NCI-H187 treated with DMSO at 0.1 percent for 48 hours (cell line): ENCODE measurements at regions not wholly inside any gene's neighbourhood (a gene's known extent, or its start where the extent isn't known, plus 50 kb on each side); places are given as distances from the start of the nearest gene placed in this dataset.
A peak's percentile ranks its signal among the peaks of the same experiment; 100 is the strongest.

Source experiments
- DNase-seq: peaks from one replicate; lab custom pipeline; 2025; lab: John Stamatoyannopoulos, UW

DNA sequence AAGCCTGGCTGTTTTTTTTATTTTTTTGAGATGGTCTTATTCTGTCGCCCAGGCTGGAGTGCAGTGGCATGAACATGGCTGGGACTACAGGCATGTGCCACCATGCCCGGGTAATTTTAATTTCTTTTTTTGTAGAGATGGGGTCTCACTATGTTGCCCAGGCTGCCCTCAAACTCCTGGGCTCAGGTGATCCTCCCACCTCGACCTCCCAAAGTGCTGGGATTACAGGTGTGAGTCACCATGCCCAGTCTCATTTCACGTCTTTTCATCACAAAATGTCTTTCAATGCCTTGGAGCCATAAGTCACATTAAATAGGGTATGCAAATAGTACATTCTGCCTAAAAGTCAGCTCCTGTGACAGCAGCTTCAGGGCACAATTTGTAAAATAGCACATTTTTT lies 52.8 kb downstream of the SOX2 start:
- DNase-seq = no peak

DNA sequence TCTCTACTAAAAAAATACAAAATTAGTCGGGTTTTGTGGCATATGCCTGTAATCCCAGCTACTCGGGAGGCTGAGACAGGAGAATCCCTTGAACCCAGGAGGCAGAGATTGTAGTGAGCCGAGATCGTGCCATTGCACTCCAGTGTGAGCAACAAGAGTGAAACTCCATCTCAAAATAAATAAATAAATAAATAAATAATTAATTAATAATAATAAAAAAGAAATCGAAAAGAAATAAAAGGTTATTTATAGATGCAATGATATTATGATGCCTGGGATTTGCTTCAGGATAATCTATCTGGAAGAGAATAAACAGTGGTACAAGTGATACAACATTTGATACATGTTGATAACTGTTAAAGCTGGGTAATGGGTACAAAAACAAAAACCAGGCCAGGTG lies 58.6 kb downstream of the SOX2 start:
- DNase-seq = no peak

DNA sequence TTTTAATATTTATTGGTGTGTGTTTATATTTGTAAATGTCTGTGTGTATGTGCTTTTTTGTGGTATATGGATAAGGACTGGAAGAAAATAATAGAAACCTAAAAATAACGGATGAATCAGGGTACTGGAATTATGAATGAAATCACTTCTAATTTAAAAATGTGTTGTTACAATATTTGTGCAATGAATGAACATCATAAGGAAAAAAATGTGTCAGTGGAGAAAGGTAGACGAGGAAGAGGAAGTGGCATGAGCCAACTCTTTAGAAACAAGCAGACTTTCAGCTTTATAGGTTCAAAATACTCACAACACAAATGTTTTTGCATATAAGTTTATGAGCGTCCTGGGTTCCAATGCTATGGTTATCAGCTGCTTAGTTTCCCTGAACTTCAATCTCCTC lies 59.4 kb downstream of the SOX2 start:
- no peak for DNase-seq

DNA sequence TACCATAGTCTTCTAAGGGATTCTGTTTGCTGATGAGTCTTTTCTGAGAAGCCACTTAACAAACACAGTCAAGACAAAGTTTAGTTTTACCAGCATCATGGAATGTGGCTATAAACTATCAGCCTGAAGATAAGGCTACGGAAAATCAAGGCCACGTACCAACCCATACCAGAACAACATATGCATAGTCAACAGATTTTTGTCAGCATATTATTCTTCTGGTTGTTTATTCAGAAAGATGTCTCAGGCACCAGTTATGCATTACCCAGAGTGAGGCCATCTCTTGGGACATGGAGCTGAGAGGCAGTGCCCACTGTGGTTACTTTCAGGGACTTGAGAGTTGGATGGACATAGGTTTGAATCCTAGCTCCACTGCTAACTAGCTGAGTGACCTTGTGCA lies 60.4 kb downstream of the SOX2 start:
- no peak for DNase-seq

DNA sequence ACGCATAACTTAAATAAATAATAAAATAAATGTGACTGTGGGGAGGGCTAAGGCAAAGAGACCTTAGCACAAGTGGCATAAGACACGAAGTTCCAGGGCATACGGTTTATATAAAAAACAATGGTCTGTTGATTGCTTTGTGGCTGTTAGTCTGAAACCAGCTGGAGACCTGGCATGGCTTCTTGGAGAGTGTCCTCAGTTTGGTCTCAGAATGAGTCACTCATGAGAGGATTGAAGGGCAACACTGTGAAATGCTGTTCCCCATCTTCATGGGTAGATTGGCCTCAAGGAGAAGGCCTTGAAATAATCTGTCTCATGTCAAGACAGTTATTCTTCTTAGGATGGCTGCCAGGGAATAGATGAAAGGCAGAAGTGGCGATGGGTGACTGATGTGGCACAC lies 62.2 kb downstream of the SOX2 start:
- DNase-seq = no peak

DNA sequence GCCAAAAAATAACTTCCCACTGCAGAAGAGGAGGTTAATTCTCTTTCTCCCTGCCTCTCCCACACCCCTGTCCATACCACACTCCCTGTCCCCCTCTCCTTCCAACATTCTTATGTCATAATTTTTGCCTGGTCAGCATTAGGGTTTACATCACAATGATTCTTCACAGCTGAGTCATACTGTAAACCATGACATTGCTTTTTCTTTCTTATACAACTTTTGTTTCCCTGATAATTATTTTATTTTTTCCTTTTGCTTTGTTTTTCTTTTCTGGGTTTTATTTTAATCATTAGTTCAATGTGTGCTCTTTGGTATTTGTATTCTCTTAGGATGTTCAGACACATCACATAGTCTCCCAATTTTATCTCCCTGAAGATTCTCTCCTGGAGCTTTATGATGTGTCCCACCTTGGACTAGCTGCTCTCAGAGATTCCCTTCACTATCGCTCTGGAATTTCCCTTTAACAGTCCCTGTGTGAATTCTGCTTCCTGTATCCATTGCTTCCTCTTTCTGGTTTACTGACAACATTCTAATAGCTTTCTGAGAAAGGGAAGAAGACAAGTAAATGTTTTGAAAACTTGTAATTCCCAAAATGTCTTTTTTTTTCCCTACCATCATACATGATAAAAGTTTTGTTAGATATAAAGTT lies 70.7 kb downstream of the SOX2 start:
- no peak for DNase-seq

DNA sequence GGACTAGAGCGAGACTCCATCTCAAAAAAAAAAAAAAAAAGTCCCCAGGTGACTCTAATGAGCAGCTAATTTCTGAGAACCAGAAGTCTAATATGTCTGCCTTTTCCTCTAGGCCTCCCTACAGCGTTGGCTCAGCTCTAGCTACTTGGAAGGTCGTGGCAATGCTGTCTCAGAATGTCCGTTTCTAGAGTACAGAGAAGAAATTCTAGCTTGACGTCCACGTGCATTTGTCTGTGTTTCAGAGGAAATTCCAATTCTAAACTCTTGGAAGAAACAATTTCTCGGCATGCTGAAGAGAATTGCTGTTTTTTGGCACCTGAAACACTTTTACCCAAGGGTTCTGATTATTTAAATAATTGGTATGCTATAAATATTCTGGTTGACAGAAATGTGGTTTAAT lies 78.8 kb downstream of the SOX2 start:
- no peak for DNase-seq

DNA sequence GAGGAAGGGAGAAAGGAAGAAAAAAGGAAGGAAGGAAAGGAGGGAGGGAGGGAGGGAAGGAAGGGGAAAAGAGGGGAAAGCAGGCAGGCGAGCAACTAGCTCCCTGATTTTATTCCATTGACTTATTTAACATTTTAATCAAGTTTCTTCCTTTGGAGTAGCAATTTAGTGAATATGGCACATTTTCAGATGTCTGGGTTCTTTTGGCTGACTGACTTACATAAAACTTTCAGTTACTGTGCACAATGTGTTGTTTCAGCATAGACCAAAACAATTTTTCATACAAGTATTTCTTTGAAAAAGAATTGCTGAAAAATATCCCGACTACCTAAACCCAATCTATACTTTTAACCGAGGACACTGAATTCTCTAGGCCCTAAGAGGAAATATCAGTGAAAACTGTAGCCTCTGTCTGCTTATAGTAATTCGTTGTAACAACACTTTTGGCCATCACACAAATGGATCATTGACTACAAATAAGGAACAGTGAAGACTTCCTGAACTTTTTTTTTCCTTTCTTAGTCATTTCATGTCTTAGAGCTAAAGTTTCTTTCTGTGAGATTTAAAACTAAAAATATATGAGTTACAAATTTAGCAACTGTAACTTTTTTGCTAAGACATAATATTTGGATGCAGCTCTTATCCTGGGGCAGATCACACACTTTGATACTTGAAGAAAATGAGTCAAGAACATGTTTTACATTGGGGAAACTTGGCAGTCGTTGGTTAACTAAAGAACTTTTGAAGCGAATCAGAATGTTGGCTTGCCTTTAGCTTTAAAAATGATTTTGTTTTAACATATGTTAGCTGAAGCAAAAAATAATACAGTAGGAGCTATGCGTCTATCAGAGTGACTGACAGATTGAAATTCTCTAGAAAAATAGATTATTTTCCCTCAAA lies 79.6 kb downstream of the SOX2 start:
- no peak for DNase-seq

DNA sequence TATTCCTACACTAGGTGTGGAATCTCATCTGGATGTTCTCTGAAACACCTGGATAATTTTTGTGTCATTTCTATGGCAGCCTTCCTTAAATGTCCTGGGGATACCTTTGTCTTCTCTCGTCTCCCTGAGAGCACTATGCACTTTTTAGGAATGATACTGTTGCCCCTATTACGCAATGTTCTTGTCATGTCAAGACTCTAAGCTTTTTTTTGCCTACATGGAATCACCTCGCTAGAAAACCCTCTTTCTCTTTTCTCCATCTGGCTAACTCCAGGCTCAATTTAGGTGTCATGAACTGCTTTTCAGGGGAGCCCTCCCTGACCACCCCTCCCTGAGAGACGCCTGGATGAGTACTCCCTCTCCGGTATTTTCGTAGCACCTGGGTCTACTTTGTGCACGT lies 81.3 kb downstream of the SOX2 start:
- no peak for DNase-seq

DNA sequence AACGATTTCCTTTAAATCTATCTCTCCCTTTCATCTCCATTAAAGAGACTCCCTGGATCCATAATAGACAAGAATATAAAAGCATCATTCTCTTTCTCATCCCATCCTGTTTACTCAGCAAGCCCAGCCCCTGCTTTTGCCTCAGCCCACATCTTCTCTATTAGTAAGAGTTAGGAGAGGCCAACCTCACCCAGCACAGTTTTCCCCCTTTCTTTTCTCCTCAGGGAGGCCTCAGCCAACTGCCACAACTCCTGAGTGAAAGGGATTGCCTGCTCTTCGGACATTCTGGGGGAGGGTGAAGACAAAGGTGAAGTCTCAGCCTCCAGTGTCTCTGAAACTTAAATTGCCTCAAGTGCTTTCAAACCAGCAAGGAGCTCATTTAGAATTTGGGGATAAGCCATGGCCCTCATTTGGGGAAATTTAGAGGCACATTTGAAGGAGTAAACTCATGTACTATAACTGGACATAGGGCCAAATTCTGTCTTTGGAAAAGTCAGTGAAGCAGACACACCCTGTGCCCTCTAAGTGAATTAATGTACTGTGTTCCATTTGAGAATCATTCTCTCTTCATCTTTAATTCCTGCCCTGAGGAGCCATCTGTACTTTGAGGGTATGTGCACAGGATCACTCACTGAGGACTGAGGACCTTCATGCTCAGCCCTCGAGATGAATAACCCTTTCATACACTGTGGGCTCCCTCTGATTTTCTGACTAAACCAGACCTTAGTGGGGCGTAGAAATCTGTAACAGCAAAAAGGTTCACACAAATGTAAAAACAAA lies 82.5 kb downstream of the SOX2 start:
- DNase-seq = no peak

DNA sequence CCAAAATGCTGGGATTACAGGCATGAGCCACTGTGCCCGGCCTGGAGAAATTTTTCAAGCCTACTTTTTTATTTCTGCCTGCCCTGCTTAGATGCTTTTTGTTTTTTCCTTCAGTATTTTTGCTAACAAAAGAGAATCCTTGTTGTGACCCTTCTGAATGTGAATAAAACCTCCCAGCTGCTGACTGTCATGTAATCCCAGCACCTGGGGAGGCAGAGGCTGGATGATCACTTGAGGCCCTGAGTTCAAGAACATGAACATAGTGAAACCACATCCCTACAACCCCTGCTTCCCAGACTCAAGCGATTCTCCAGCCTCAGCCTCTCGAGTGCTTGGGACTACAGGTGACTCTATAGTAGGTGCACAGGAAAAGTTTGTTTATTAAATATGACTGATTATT lies 84.9 kb downstream of the SOX2 start:
- no peak for DNase-seq

DNA sequence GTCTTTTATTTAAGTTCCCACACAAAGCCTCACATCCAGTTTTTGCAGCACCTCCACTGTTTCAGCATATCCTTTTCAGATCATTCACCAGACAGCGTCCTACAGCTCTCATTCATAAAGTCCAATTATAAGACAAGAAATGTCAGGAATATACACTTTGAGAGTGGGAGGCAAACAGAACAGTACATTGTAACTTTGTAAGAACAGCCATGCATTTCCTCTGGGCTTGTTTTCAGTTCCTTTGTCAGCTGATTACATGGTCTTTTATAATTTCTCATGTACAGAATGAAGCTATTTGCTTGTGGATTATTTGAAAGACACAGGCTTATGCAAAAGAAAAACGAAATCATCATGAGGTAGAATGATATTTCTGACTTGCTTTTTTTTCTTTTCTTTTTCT lies 85.7 kb downstream of the SOX2 start:
- DNase-seq = no peak

DNA sequence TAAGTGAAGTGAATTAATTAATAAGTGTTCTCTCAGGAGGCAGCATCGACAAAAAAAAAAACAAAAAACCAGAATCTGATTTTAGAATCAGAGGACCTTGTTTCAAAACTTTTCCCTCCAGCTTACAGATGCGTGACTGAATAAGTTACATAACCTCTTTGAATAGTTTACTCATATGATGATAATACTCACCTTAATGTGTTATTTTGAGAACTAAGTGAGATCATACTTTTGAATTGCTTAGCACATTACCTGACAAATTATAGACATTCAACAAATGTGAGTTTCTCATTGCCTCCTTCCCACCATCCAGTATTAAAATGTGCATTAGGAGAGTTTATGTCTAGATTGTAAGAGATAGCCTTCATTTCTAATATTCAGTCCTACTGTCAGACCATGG lies 94.0 kb downstream of the SOX2 start:
- DNase-seq = no peak

DNA sequence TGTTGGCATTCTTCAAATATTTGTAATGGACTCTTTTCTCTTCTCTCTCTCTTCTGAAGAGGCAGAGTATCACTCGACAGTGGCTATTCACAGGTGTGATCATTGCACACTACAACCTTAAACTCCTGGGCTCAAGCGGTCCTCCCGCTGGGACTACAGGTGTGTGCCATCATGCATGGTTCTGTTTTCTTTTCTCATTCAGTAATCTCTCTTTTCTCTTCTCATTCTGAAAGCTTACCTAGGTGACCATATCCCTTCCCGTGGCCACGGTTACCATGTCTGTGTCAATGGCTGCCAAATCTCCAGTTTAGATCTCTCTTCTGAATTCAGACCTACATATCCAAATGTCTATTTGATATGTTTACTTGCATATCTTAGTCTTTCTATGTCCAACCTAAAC lies 96.3 kb downstream of the SOX2 start:
- peak; percentile 28 for DNase-seq

DNA sequence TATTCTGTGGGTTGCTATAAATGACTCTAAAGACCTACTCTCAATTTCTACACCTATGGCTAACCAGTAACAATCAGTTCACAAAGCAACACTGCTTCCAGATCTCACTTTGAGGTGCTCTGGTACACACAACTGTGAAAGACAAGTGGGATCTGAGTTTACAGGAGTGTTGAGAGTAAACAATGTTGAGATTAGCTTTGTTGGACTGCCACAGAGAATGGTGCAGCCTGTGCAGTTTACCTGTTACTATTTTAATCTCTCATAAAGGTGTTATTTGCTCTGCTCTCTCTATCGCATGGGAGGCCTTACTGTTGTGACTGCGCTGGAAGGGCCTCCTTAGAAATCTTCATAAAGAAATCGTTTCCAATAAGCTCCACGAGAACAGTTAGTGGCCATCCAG lies 112.0 kb downstream of the SOX2 start:
- DNase-seq = no peak

DNA sequence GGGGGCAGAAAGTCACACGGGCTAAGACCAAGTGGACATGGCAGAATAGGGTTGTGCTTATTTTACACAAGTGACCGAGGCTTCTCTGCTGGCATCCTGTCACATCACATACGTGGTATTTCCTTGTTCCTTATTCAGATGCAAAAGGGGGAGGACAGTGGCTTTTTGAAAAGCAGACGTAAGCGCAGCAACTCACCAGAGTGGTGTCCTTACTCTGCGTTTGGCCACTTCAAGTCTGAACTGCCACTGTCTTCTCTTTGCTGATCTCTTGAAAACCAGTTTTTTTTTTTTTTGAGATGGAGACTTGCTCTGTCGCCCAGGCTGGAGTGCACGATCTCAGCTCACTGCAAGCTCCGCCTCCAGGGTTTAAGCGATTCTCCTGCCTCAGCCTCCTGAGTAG lies 113.2 kb downstream of the SOX2 start:
- no peak for DNase-seq

DNA sequence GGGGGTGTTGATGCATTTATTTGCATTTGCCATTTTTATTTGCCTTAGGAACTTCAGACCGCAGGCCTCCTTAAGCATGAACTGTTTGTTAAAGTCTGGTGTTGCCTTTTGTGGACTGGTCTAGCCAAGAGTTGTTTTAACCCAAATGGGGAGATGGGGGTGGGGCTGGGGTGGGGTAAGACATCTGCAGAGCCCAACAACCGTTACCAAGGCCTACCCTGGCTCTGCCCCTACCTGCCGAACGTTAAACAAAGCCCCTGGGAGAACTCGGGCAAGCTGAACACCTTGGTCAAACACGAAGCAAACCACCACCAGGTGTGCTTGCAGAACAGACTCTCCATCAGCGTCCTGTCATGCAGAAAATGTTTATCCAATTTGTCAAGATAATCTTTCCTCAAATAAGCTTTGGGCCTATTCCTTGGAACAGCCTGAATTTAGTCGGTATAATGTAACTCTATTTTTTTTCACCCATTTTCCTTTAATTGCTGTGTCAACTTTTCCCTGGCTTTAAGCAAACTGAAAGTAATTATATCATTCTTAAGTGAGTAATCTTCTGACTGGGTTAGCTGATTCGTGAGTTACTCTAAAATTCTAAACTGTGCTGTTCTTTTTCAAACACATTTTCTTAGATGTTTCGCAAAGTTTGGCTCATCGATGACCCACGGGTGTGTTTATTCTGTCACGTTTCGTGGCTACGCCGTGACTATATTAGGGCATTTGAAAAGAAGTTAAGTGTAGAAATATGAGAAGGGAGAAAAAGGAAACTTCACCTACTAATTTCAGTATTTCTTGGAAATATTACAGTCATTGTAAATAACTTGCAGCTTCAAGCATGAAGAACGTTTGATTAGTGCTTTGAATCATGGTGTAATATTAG lies 127.6 kb downstream of the SOX2 start:
- DNase-seq = peak; percentile 81

DNA sequence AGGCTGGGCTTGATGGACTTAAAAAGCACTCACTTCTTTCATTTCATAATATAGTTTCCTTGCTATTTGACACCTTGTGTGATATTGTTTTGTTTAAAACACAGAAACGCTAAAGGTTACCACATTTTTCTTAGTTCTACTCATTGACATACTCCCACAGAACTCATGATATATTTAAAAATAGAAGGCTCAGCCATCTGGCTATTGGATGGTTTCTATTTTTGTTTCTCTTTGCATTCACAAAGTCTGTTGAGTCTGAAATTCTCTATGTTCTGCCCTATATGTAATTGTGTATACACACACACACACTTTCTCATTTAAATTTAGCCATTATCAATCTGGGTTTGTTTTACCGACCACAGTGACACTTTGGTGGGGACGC lies 128.2 kb downstream of the SOX2 start:
- no peak for DNase-seq

DNA sequence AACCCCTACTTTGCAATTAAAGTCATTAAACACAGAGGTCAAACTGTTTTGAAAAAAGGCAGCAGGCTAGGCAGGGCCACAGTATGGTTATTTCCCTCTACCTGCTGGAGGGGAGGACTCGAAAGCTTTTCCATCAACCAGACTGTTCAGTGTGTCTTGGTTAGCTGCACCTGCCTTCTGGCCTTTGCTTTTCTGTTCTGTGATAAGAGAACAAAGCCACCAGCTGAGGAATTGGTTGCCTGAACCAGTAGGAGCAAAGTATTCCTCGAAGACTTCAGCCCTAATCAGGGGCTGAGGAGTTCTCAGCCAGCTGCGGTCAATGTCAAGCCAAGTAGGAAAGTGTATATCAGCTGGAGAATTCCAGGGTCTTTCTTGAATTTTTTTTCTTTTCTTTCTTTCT lies 132.5 kb downstream of the SOX2 start:
- no peak for DNase-seq

DNA sequence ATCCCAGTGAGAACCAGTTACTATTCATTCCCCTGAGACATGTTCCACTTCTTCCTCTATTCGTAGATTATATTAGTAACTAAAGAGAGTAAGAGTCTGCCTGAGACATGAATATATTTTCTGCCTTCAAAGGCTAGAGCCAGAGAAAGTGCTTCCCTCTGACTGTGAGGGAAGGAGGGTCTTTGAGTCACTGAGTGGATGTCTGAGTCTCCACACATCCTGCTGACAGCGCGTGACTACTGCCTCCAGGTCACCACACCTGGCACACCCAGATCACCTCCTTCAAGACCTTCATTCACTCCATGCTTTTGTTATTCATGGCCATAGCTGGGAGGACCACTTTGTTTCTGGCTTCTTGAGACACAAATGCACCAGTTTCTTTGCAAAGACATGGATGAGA lies 135.6 kb downstream of the SOX2 start:
- DNase-seq = no peak

DNA sequence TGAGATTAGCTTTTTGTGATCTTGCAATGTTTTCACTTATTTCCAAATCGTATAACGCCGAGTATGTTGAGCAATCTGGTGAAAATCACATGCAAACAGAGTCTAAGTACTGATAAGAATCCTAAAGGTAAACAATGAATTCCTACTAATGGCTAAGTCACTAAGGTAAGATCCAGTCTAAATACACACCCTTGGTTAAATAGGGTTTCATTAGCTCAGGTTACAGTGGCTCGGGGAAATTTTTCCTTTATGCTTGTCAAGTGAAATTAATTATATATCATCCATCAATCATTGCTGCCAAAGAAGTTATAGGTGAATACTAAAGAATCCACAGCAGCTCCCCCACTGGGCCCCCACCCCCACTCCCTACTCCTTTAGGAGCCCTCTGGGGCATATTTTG lies 139.3 kb downstream of the SOX2 start:
- peak; percentile 8 for DNase-seq

DNA sequence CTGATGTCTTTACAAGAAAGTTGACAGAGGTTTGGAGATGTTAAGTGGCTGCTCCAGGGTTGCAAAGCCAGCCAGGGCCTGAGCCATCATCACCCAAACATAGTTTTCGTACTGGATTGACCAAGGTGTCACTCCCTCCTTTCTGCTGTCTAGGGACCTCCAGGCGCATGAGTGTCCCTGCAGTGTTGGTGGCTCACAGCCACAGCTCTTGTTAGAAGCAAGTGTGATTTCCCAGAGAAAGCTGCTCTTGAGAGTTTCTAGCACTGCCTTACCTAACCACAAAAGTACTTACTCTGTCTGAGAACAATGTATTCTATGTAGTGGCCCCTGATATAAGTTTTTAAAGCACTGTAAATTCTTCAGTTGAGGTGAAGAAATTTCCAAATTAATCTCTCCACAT lies 144.1 kb downstream of the SOX2 start:
- DNase-seq = no peak
